Osteoblast (primary cell): ENCODE measurements at regions not wholly inside any gene's neighbourhood (a gene's known extent, or its start where the extent isn't known, plus 50 kb on each side); places are given as distances from the start of the nearest gene placed in this dataset.

ENCODE experiments used
- DNase-seq: peaks from one replicate; pipeline ENCODE4 v3.0.0; 2011; ENCODE audit warnings: low spot score, mixed read lengths; ENCODE audit not compliant: insufficient read length; ENCODE audit errors: missing footprints
- H2AFZ ChIP-seq: 2 replicates; pipeline ENCODE4 v1.6.0; 2011; ENCODE audit warnings: mild to moderate bottlenecking, low read length
- H3K27ac ChIP-seq: 2 replicates; pipeline ENCODE4 v1.5.1; 2011; ENCODE audit warnings: mild to moderate bottlenecking, low read depth, low read length, moderate library complexity
- H3K27me3 ChIP-seq: 2 replicates; pipeline ENCODE4 v1.6.0; 2012; ENCODE audit warnings: mild to moderate bottlenecking, control low read depth, inconsistent platforms, low read length, moderate library complexity; ENCODE audit not compliant: insufficient read depth
- H3K36me3 ChIP-seq: 2 replicates; pipeline ENCODE4 v1.5.1; 2011; ENCODE audit warnings: mild to moderate bottlenecking, low read length, control low read depth, moderate library complexity; ENCODE audit not compliant: insufficient read depth
- H3K4me1 ChIP-seq: 2 replicates; pipeline ENCODE4 v1.5.1; 2011; ENCODE audit warnings: mild to moderate bottlenecking, low read length, control low read depth, moderate library complexity; ENCODE audit not compliant: insufficient read depth
- H3K4me2 ChIP-seq: 2 replicates; pipeline ENCODE4 v1.6.0; 2011; ENCODE audit warnings: mild to moderate bottlenecking, low read length; ENCODE audit not compliant: insufficient read depth
- H3K4me3 ChIP-seq: fragments of 200-600 bp; sonication (generic); 3 replicates; pipeline ENCODE4 v1.5.1; 2012; ENCODE audit warnings: mild to moderate bottlenecking, low read length, inconsistent platforms; ENCODE audit not compliant: insufficient read depth
- H3K79me2 ChIP-seq: 2 replicates; pipeline ENCODE4 v1.6.0; 2012; ENCODE audit warnings: mild to moderate bottlenecking, low read length, control low read depth, inconsistent platforms; ENCODE audit not compliant: insufficient read depth
- H3K9me3 ChIP-seq: 2 replicates; pipeline ENCODE4 v1.5.1; 2011; ENCODE audit warnings: low read depth, low read length, control low read depth
- H4K20me1 ChIP-seq: 2 replicates; pipeline ENCODE4 v1.6.0; 2012; ENCODE audit warnings: mild to moderate bottlenecking, low read length, control low read depth; ENCODE audit not compliant: insufficient read depth
- CTCF ChIP-seq: IDR thresholded peaks from 2 replicates; pipeline ENCODE4 v1.5.1; 2011; ENCODE audit warnings: mild to moderate bottlenecking, low read depth, low read length, moderate library complexity; ENCODE audit errors: extremely low read depth

GRCh38 chr20:11277170-11277569 is 603.4 kb upstream of the JAG1 start:
- no peak overlapping the region for H3K27ac ChIP-seq
- H3K4me2 ChIP-seq: no peak overlapping the region
- no peak for DNase-seq
- no peaks in the 10 kb centered on the region for H4K20me1 ChIP-seq
- no peaks in the 10 kb centered on the region for H3K9me3 ChIP-seq
- no peaks in the 10 kb centered on the region for H3K36me3 ChIP-seq
- no peak overlapping the region for H3K4me3 ChIP-seq
- H3K79me2 ChIP-seq: no peaks in the 10 kb centered on the region
- TF ChIP-seq CTCF: no peak
- no peaks in the 10 kb centered on the region for H3K27me3 ChIP-seq
- no peaks in the 10 kb centered on the region for H3K4me1 ChIP-seq
- no peak overlapping the region for H2AFZ ChIP-seq

GRCh38 chr20:11277858-11278257 is 604.1 kb upstream of the JAG1 start:
- Histone ChIP-seq H3K4me2 (no peak overlapping the region), H2AFZ (no peak overlapping the region), H4K20me1 (no peaks in the 10 kb centered on the region), H3K27me3 (no peaks in the 10 kb centered on the region), H3K4me1 (no peaks in the 10 kb centered on the region), H3K4me3 (no peak overlapping the region), H3K9me3 (no peaks in the 10 kb centered on the region), H3K36me3 (no peaks in the 10 kb centered on the region), H3K27ac (no peak overlapping the region), H3K79me2 (no peaks in the 10 kb centered on the region)
- DNase-seq: no peak
- TF ChIP-seq CTCF: no peak

GRCh38 chr20:11278461-11278860 is 604.7 kb upstream of the JAG1 start:
- Histone ChIP-seq H3K27me3 (no peaks in the 10 kb centered on the region), H3K4me1 (no peaks in the 10 kb centered on the region), H3K27ac (no peak overlapping the region), H3K4me3 (no peak overlapping the region), H2AFZ (no peak overlapping the region), H3K36me3 (no peaks in the 10 kb centered on the region), H3K9me3 (no peaks in the 10 kb centered on the region), H4K20me1 (no peaks in the 10 kb centered on the region), H3K79me2 (no peaks in the 10 kb centered on the region), H3K4me2 (no peak overlapping the region)
- no peak for DNase-seq
- TF ChIP-seq CTCF: no peak

GRCh38 chr20:11281240-11281639 is 607.4 kb upstream of the JAG1 start:
- no peaks in the 10 kb centered on the region for H3K79me2 ChIP-seq
- no peak for DNase-seq
- H3K9me3 ChIP-seq: no peaks in the 10 kb centered on the region
- H3K4me3 ChIP-seq: no peak overlapping the region
- no peak for TF ChIP-seq CTCF
- H3K27me3 ChIP-seq: no peaks in the 10 kb centered on the region
- no peaks in the 10 kb centered on the region for H4K20me1 ChIP-seq
- no peaks in the 10 kb centered on the region for H3K4me1 ChIP-seq
- H3K36me3 ChIP-seq: no peaks in the 10 kb centered on the region
- no peak overlapping the region for H2AFZ ChIP-seq
- no peak overlapping the region for H3K4me2 ChIP-seq
- no peak overlapping the region for H3K27ac ChIP-seq
